ENCODE measurements at regions not wholly inside any gene's neighbourhood (a gene's known extent, or its start where the extent isn't known, plus 50 kb on each side); places are given as distances from the start of the nearest gene placed in this dataset.

- H3K4me1 ChIP-seq (ENCODE audit: insufficient read depth, low read length, poor library complexity, severe bottlenecking), result no peaks in the 10 kb centered on the region
- ChIA-PET CTCF (no interaction called here), POLR2A (ENCODE audit: low non-redundant PET) (no interaction called here)
- no peak overlapping the region for H3K4me3 ChIP-seq (ENCODE audit: low read depth, low read length, poor library complexity, severe bottlenecking)
- H3K27ac ChIP-seq (ENCODE audit: low read depth, low read length, poor library complexity, severe bottlenecking), result no peak overlapping the region
- peaks cover 4% of the 10 kb centered on the region for H3K27me3 ChIP-seq (replicated peaks; ENCODE audit: insufficient read depth, low read depth, low read length, poor library complexity)
- intact Hi-C loops (cut with micrococcal nuclease; ENCODE audit: unreplicated experiment), result no loop called here
- TF ChIP-seq EZH2 (IDR thresholded peaks at IDR 0.05; ENCODE audit: borderline replicate concordance, low read depth, low read length, poor library complexity, severe bottlenecking) (no peak), CTCF (conservative IDR thresholded peaks at IDR 0.05; ENCODE audit: low read depth, low read length) (no peak)
- DNase-seq (ENCODE audit: low spot score), result no peak
- H3K9me3 ChIP-seq (ENCODE audit: low read depth, low read length, poor library complexity, severe bottlenecking), result no peaks in the 10 kb centered on the region
- H3K36me3 ChIP-seq (ENCODE audit: insufficient read depth, low read length, poor library complexity, severe bottlenecking), result no peaks in the 10 kb centered on the region
- no TSS peak for BruUV-seq (replicated peaks)
Measured at GRCh38 chr11:106614262-106614661, 404.0 kb downstream of the GUCY1A2 start.

- Histone ChIP-seq H3K27me3 (replicated peaks; ENCODE audit: insufficient read depth, low read depth, low read length, poor library complexity) (peaks cover 4% of the 10 kb centered on the region), H3K36me3 (ENCODE audit: insufficient read depth, low read length, poor library complexity, severe bottlenecking) (no peaks in the 10 kb centered on the region), H3K27ac (ENCODE audit: low read depth, low read length, poor library complexity, severe bottlenecking) (no peak overlapping the region), H3K4me1 (ENCODE audit: insufficient read depth, low read length, poor library complexity, severe bottlenecking) (no peaks in the 10 kb centered on the region), H3K4me3 (ENCODE audit: low read depth, low read length, poor library complexity, severe bottlenecking) (no peak overlapping the region), H3K9me3 (ENCODE audit: low read depth, low read length, poor library complexity, severe bottlenecking) (no peaks in the 10 kb centered on the region)
- intact Hi-C loops (cut with micrococcal nuclease; ENCODE audit: unreplicated experiment), result no loop called here
- ChIA-PET CTCF (no interaction called here), POLR2A (ENCODE audit: low non-redundant PET) (no interaction called here)
- BruUV-seq (replicated peaks), result no TSS peak
- no peak for DNase-seq (ENCODE audit: low spot score)
- no peak for TF ChIP-seq CTCF (conservative IDR thresholded peaks at IDR 0.05; ENCODE audit: low read depth, low read length)
- TF ChIP-seq EZH2 (IDR thresholded peaks at IDR 0.05; ENCODE audit: borderline replicate concordance, low read depth, low read length, poor library complexity, severe bottlenecking), result no peak
Measured at GRCh38 chr11:106619320-106619990, 398.8 kb downstream of the GUCY1A2 start.

- no TSS peak for BruUV-seq (replicated peaks)
- no peak for DNase-seq (ENCODE audit: low spot score)
- CTCF ChIA-PET, result no interaction called here
Measured at GRCh38 chr11:106621484-106621883, 396.8 kb downstream of the GUCY1A2 start.

More at GRCh38 chr11:106621484-106621883, 396.8 kb downstream of the GUCY1A2 start:
- Histone ChIP-seq H3K27ac (ENCODE audit: low read depth, low read length, poor library complexity, severe bottlenecking) (no peak overlapping the region), H3K4me3 (ENCODE audit: low read depth, low read length, poor library complexity, severe bottlenecking) (no peak overlapping the region), H3K36me3 (ENCODE audit: insufficient read depth, low read length, poor library complexity, severe bottlenecking) (no peaks in the 10 kb centered on the region), H3K4me1 (ENCODE audit: insufficient read depth, low read length, poor library complexity, severe bottlenecking) (no peaks in the 10 kb centered on the region), H3K9me3 (ENCODE audit: low read depth, low read length, poor library complexity, severe bottlenecking) (no peaks in the 10 kb centered on the region), H3K27me3 (replicated peaks; ENCODE audit: insufficient read depth, low read depth, low read length, poor library complexity) (peaks cover 4% of the 10 kb centered on the region)
- intact Hi-C loops (cut with micrococcal nuclease; ENCODE audit: unreplicated experiment), result no loop called here
- POLR2A ChIA-PET (ENCODE audit: low non-redundant PET), result no interaction called here
- no peak for TF ChIP-seq EZH2 (IDR thresholded peaks at IDR 0.05; ENCODE audit: borderline replicate concordance, low read depth, low read length, poor library complexity, severe bottlenecking)
- TF ChIP-seq CTCF (conservative IDR thresholded peaks at IDR 0.05; ENCODE audit: low read depth, low read length), result no peak

Data from A673 (cell line).